Chondrocyte (in vitro differentiated cells): ENCODE measurements at regions not wholly inside any gene's neighbourhood (a gene's known extent, or its start where the extent isn't known, plus 50 kb on each side); places are given as distances from the start of the nearest gene placed in this dataset.

Source experiments
- DNase-seq: peaks from one replicate; pipeline ENCODE4 v3.0.0; 2021; ENCODE audit warnings: mixed read lengths, low spot score
- H3K27ac Mint-ChIP-seq: one replicate; pipeline ENCODE4 v1.8.0; 2021; ENCODE audit warnings: mild to moderate bottlenecking, moderate library complexity, mixed read lengths; ENCODE audit not compliant: unreplicated experiment
- H3K27me3 Mint-ChIP-seq: 2 replicates; pipeline ENCODE4 v1.8.0; 2021; ENCODE audit warnings: low read depth, mixed read lengths
- H3K36me3 Mint-ChIP-seq: 2 replicates; pipeline ENCODE4 v1.8.0; 2021; ENCODE audit warnings: low read depth, mixed read lengths
- H3K4me1 Mint-ChIP-seq: 2 replicates; pipeline ENCODE4 v1.8.0; 2021; ENCODE audit warnings: low read depth, mild to moderate bottlenecking, mixed read lengths
- H3K4me3 Mint-ChIP-seq: one replicate; pipeline ENCODE4 v1.8.0; 2021; ENCODE audit warnings: mild to moderate bottlenecking, moderate library complexity, mixed read lengths; ENCODE audit not compliant: unreplicated experiment
- H3K9me3 Mint-ChIP-seq: 2 replicates; pipeline ENCODE4 v1.8.0; 2021; ENCODE audit warnings: low read depth, mixed read lengths
- TF ChIP-seq, protein P1 (sequence below): fragments of 200-600 bp; sonication (generic); IDR thresholded peaks from 2 replicates; pipeline ENCODE4 v1.5.0; 2021; ENCODE audit warnings: antibody characterized with exemption, mild to moderate bottlenecking, moderate library complexity

DNA sequence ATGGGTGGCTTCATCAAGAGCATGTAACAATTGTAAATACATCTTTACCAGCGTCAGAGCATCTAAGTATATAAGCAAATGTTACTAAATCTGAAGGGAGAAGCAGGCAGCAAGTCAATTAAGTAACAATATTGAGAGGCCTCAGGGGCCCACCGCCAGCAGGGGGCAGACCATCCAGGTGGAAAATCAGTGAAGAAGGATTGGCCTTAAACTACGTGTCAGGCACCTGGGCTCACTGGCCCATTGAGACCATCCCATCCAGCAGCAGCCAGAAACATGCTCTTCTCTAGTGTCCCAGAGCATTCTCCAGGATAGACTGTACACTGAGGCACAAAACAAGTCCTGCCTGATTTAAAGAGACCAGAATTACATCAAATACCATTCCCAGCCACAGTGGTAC is 96.2 kb upstream of the SNTG2 start:
- Mint-ChIP-seq H3K4me1 (peaks cover 6% of the 10 kb centered on the region), H3K4me3 (no peak overlapping the region), H3K27me3 (no peaks in the 10 kb centered on the region), H3K9me3 (no peaks in the 10 kb centered on the region), H3K27ac (no peak overlapping the region), H3K36me3 (no peaks in the 10 kb centered on the region)
- TF ChIP-seq, protein P1, sequence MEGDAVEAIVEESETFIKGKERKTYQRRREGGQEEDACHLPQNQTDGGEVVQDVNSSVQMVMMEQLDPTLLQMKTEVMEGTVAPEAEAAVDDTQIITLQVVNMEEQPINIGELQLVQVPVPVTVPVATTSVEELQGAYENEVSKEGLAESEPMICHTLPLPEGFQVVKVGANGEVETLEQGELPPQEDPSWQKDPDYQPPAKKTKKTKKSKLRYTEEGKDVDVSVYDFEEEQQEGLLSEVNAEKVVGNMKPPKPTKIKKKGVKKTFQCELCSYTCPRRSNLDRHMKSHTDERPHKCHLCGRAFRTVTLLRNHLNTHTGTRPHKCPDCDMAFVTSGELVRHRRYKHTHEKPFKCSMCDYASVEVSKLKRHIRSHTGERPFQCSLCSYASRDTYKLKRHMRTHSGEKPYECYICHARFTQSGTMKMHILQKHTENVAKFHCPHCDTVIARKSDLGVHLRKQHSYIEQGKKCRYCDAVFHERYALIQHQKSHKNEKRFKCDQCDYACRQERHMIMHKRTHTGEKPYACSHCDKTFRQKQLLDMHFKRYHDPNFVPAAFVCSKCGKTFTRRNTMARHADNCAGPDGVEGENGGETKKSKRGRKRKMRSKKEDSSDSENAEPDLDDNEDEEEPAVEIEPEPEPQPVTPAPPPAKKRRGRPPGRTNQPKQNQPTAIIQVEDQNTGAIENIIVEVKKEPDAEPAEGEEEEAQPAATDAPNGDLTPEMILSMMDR = peak; percentile 74
- no peak for DNase-seq

DNA sequence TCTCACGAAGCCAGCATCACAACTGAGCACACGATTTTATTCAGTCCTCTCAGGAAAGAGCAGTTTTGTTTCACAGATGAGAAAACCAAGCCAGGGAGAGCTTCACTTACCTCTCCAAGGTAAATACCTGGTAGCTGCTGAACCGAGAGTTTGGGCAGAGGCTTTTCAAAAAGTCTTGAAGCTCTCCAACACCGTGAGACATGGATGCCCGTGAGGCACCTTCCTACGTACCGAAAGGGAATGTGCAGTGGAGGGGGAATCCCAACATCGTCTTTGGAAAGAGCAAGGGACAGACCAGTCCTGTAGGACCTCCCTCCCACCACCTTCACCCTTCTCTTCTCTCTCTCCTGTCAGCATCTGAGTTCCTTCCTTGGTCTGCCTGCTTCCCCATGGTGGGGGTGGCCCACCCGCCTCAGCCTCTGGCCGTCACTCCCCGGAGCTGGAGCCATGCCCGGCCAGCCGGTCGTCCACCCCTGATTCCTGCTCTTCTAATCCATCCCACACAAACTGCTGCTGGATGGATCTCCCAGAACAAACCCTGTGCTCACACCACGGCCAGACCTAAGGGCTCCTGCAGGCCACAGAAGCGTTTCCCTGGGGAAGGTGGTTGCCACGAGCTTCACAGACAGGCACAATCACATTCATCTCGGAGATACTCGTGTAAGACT is 97.3 kb upstream of the SNTG2 start:
- TF ChIP-seq, protein P1 = no peak

DNA sequence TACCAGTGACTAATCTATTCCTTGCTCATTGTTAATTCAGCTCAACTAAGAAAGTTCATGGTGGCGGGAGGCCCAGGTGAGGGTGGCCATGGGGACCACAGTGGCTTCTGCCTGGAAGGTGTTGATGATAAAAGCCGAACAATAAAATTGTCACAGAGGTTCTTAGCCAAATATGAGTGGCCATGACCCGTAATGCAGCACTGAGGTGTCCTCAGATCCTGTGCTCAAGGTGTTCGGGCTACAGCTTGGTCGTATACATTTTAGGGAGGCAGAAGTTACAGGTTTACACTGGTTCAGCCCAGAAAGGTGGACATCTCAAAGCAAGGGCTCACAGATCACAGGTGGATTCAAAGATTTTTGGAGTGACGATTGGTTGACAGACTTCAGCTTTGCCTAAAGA is 98.5 kb upstream of the SNTG2 start:
- Mint-ChIP-seq H3K27me3 (peaks cover 3% of the 10 kb centered on the region), H3K27ac (no peak overlapping the region), H3K4me1 (peaks cover 6% of the 10 kb centered on the region), H3K36me3 (no peaks in the 10 kb centered on the region), H3K4me3 (no peak overlapping the region), H3K9me3 (no peaks in the 10 kb centered on the region)
- DNase-seq = no peak
- TF ChIP-seq, protein P1 = no peak

More for the DNA sequence above, 97.3 kb upstream of the SNTG2 start:
- H3K27ac Mint-ChIP-seq = no peak overlapping the region
- H3K4me3 Mint-ChIP-seq = no peak overlapping the region
- peaks cover 3% of the 10 kb centered on the region for H3K27me3 Mint-ChIP-seq
- no peaks in the 10 kb centered on the region for H3K9me3 Mint-ChIP-seq
- no peaks in the 10 kb centered on the region for H3K36me3 Mint-ChIP-seq
- DNase-seq = no peak
- H3K4me1 Mint-ChIP-seq = peaks cover 6% of the 10 kb centered on the region

DNA sequence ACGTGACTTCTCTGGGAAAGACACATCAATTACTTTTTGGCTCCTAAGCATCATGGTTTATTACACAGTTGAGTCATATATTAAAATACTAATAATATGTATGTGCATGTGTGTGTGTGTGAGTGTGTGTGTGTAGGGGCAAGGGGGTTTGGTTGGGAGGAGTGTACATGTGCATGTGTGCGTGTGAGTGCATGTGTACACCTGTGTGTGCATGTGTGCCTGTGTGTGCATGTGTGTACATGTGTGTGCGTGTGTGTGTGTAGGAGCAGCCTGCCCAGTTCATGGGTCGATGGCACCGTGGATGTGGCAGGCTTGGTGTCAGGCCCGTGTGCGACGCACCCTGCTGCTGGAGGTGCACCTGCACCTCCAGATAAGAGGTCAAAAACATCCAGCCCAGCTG is 99.0 kb upstream of the SNTG2 start:
- TF ChIP-seq, protein P1 = no peak

DNA sequence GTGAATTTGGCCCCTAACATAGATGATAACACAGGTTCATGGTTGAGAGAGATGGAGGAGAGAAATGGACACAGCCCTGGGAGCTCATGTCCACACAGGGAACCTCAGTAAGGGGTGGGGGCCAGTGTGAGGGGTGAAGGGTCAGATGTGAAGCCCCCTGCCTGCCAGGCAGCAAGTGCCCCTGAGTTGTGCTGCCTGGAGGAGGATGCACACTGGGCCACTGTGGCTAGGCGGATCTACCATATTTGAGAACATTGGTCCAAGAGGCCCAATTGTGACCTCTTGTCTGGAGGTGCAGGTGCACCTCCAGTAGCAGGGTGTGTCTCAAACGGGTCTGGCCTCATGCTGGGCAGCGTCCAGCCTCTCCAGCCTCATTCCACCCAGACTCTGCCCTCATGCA is 99.6 kb upstream of the SNTG2 start:
- Mint-ChIP-seq H3K27ac (no peak overlapping the region), H3K4me3 (no peak overlapping the region), H3K27me3 (peaks cover 3% of the 10 kb centered on the region), H3K36me3 (no peaks in the 10 kb centered on the region), H3K4me1 (no peaks in the 10 kb centered on the region), H3K9me3 (no peaks in the 10 kb centered on the region)
- no peak for DNase-seq
- TF ChIP-seq, protein P1 = no peak

More for the DNA sequence above, 99.0 kb upstream of the SNTG2 start:
- DNase-seq = no peak
- peaks cover 4% of the 10 kb centered on the region for H3K4me1 Mint-ChIP-seq
- peaks cover 3% of the 10 kb centered on the region for H3K27me3 Mint-ChIP-seq
- no peak overlapping the region for H3K27ac Mint-ChIP-seq
- H3K9me3 Mint-ChIP-seq = no peaks in the 10 kb centered on the region
- no peaks in the 10 kb centered on the region for H3K36me3 Mint-ChIP-seq
- H3K4me3 Mint-ChIP-seq = no peak overlapping the region
